CD1c-positive myeloid dendritic cell (primary cell): ENCODE measurements at regions not wholly inside any gene's neighbourhood (a gene's known extent, or its start where the extent isn't known, plus 50 kb on each side); places are given as distances from the start of the nearest gene placed in this dataset.

ENCODE experiments used
- DNase-seq: peaks from one replicate; pipeline ENCODE4 v3.0.0-alpha.2; 2016; ENCODE audit errors: extremely low spot score

GRCh38 chr20:39161900-39162299 lies 199.8 kb downstream of the DHX35 start:
- no peak for DNase-seq

DNA sequence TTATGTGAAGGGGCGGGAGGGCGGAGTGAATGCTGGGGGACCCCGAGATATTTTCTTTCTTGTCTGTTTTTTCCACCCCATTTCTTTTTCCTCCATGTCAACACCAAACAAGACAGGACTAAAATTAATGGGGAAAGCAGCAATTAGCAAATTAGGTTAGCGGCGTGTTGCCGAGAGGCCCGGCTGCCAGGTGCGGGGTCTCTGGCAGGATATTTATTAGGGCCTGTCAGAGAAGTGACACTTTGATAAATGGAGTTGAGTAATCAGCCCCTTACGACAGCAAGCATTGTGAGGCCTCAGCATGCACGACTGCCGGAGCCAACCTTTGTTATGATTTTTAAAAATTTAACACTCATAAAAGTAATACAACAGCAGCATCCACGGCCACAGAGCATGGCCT lies 193.8 kb downstream of the DHX35 start:
- DNase-seq = no peak

GRCh38 chr20:39152742-39153141 lies 190.6 kb downstream of the DHX35 start:
- no peak for DNase-seq

DNA sequence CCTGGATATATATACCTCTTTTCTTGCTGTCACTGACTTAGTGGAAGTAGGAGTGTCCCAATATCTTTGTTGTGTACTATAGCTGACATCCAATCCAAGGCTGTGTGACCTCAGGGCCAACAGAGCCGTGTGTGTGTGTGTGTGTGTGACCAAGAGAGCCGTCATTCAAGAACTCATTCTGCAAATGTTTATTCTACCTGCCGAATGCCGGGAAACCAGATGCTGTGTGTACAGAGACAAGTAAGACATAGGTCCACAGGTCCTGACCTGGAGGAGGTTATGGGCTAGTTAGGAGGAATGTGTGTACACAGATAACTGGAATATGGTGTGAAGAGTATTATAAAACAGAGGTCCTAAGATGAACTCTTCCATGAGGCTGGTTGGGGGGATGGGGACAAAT lies 190.0 kb downstream of the DHX35 start:
- no peak for DNase-seq

- no peak for DNase-seq
These were observed 188.4 kb downstream of the DHX35 start for GRCh38 chr20:39150501-39150900.

GRCh38 chr20:39146394-39146793 lies 184.2 kb downstream of the DHX35 start:
- no peak for DNase-seq

DNA sequence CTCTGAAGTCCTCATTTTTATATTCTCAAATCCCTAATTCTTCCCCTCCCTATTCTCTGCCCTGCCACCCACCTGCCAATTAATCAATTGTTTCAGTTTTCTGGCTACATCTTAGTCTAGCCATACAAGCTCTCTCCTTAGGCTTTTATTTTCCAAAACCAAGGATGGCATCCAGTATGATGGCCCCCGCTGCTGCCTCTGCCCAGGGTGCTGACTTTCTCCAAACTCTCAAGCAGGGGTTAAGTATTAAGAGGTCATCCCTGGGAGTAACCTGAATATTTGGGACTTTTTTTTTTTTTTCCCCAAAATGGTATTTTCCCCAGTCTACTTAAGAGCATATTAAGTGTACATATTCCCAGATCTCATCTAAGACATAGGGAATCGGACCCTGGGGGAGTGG lies 183.8 kb downstream of the DHX35 start:
- no peak for DNase-seq

- DNase-seq = no peak
These were observed 182.6 kb downstream of the DHX35 start for GRCh38 chr20:39144757-39145156.

DNA sequence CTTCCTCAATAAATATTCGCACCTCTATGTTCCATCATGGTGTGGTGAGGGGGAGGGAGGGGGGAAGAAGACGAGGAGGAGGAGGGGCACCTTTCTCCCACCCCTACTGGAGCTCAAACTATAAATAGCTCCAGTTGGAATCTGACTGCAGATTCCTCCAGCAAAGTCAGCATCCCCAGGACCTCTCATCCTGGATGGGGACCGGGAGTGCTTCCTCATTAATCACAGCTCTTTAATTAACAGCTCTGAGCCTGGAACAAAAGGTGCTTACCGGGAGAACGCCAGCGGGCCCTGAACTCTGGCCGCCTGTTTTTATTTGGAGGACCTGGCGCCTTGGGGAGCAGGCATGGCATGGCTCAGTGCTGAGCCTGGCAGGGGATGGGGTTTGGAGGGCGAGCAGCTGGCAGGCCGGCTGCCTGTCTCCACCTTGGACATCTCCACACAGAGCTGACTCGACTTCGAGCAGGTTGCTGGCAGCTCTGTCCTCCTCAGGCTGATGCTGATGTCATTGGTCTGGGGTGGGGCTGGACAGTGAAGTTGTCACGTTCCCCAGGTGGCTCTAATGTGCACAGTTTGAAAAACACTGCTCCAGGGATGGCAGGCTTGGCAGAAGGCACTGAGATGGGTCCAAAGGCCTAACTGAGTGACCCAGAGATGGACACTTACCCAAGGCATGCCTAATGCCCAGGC lies 180.4 kb downstream of the DHX35 start:
- DNase-seq = no peak

- no peak for DNase-seq
These were observed 175.2 kb downstream of the DHX35 start for GRCh38 chr20:39137299-39137698.

DNA sequence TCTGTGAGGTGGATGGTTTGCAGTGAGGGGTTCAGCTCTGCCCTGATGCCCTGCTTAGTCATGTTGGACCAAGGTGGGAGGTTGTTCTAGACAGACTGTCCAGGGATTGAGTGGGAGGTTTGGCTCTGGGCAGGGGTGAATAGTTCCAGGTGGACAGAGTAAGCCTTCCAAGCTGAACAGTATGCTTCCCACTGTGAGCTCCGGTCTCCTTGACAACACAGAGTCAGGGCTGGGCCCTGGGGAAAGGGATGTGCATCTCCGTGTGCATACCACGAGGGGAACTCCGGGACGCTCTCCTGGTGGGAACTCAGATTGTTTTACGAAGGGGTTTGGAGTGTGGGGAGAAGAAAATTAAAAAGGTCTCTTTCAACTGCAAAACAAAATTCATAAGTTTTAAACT lies 174.7 kb downstream of the DHX35 start:
- DNase-seq = no peak

DNA sequence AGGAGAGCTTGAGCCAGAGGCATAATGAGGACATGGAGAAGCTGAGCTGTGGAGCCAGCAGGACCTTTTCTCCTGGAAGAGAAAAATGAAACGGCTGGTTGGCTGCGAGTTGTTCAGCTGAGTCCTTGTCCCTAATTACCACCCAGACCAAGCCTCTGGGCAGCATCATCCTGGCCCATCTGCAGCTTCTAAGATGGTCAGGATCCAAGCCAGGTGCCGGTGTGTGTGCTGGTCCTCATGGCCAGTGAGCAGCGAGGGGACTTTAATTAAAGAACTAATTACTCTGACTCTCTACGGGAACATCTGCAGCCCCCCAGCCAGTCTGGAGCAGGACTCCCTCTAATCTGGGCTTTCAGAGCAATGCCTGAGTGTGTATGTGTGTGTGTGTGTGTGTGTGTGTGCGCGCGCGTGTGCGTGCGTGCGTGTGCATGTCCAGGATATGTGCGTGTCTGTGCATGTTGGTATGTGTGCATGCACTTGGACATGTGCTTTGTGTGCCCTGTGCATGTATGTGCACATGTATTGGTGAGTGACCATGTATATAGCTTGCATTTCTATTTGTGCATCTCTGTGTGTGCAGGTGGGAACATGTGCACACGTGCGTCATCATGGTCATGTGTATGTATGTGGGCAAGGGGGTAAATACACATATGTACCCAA lies 173.9 kb downstream of the DHX35 start:
- no peak for DNase-seq

- no peak for DNase-seq
These were observed 171.1 kb downstream of the DHX35 start for GRCh38 chr20:39133201-39133600.

- DNase-seq = no peak
These were observed 170.4 kb downstream of the DHX35 start for GRCh38 chr20:39132511-39132910.

- no peak for DNase-seq
These were observed 169.9 kb downstream of the DHX35 start for GRCh38 chr20:39132093-39132492.

DNA sequence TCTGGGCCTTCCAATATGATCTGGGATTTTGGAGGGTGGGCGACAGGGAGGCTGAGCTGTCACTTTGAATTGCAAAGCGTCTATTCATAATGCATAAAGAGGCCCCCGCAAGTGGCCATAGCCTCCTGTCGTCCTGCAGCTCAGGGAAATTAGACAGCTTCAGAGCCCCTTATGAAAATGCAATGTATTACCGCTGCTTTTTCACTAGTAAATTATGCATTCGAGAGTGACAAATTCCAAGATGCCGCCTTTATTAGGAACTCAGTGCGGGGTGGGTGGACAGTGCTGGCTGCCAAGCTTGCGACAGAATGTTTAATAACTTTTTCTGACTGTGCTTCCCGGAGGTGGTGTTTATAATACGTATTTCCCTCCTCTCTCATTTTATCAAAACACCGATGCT lies 168.5 kb downstream of the DHX35 start:
- DNase-seq = no peak

GRCh38 chr20:39129523-39129922 lies 167.4 kb downstream of the DHX35 start:
- no peak for DNase-seq

- no peak for DNase-seq
These were observed 161.9 kb downstream of the DHX35 start for GRCh38 chr20:39124064-39124463.

GRCh38 chr20:39123185-39123557 lies 161.0 kb downstream of the DHX35 start:
- DNase-seq = no peak

GRCh38 chr20:39117491-39117890 lies 155.3 kb downstream of the DHX35 start:
- DNase-seq = peak; percentile 5

GRCh38 chr20:39116020-39116419 lies 153.9 kb downstream of the DHX35 start:
- DNase-seq = no peak

DNA sequence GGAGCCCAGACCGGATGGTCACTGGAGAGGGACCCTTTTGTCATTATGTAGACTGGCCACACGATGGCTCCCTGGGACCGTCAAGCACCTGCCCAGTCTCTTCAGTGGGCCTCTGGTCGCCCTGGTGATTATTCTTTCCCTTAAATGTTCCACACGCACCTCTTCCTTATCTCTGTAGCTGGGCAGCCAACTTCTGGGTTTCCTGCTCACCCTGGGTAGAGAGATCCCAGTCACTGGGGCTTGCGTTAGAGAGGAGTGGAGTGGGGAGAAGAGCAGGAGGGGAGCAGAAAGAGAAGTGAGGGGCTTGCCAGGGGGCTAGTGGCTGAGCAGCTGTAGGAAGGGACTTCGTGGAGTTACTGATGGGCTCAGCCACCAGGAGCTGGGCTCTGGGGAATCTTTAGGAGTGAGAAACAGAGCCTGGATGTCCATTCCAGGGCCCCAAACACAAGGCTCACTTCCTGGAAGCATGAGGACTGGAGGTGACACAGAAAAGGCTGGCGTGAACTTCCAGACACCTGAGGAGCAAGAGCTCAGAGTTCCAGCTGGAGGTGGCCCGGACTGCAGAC lies 150.1 kb downstream of the DHX35 start:
- DNase-seq = no peak

GRCh38 chr20:39111359-39112177 lies 149.4 kb downstream of the DHX35 start:
- no peak for DNase-seq
